Peyer's patch (tissue), 4 donors: ENCODE measurements at regions not wholly inside any gene's neighbourhood (a gene's known extent, or its start where the extent isn't known, plus 50 kb on each side); places are given as distances from the start of the nearest gene placed in this dataset.

Experiments
- CTCF ChIP-seq, 6 experiments: fragments of 450-650 bp in 4 of 6; fragments of 200-600 bp in 2 of 6; sonication (generic) in 1 of 6; IDR thresholded peaks; one replicate each; pipeline ENCODE4 v1.5.1; 2017 to 2019; ENCODE audit warnings: antibody characterized with exemption in 6 of 6, mild to moderate bottlenecking in 3 of 6, moderate library complexity in 1 of 6
- POLR2A ChIP-seq, 2 donors: fragments of 450-650 bp; IDR thresholded peaks; one replicate each; pipeline ENCODE4 v1.5.1; 2017; ENCODE audit warnings: antibody characterized with exemption in 2 of 2, mild to moderate bottlenecking in 2 of 2, moderate library complexity in 2 of 2

- TF ChIP-seq CTCF (IDR thresholded peaks at IDR 0.05) (no peak), POLR2A (IDR thresholded peaks at IDR 0.05) (no peak)
These were observed 611.5 kb downstream of the KCNA4 start for GRCh38 chr11:29405305-29405704.
